Sigmoid colon (tissue), 4 donors: ENCODE measurements at regions not wholly inside any gene's neighbourhood (a gene's known extent, or its start where the extent isn't known, plus 50 kb on each side); places are given as distances from the start of the nearest gene placed in this dataset.

ENCODE experiments used
- EP300 ChIP-seq, 4 donors: sonication (generic); formaldehyde crosslinking; IDR thresholded peaks; one replicate each; pipeline ENCODE4 v1.6.1; 2017; ENCODE audit warnings: antibody characterized with exemption in 4 of 4
- POLR2A ChIP-seq, 2 donors: fragments of 450-650 bp; IDR thresholded peaks; one replicate each; pipeline ENCODE4 v1.6.1; 2016; ENCODE audit warnings: antibody characterized with exemption in 2 of 2, mild to moderate bottlenecking in 2 of 2, moderate library complexity in 2 of 2
- POLR2AphosphoS5 ChIP-seq, 4 donors: sonication (generic); formaldehyde crosslinking; IDR thresholded peaks; one replicate each; pipeline ENCODE4 v1.6.1; 2017; ENCODE audit warnings: antibody characterized with exemption in 4 of 4
- TF ChIP-seq, protein P1 (sequence below), 4 experiments: fragments of 450-650 bp in 3 of 4; fragments of 200-600 bp in 1 of 4; IDR thresholded peaks; one replicate each; pipeline ENCODE4 v1.5.1; 2016 to 2019; ENCODE audit warnings: antibody characterized with exemption in 4 of 4, mild to moderate bottlenecking in 3 of 4, moderate library complexity in 2 of 4

DNA sequence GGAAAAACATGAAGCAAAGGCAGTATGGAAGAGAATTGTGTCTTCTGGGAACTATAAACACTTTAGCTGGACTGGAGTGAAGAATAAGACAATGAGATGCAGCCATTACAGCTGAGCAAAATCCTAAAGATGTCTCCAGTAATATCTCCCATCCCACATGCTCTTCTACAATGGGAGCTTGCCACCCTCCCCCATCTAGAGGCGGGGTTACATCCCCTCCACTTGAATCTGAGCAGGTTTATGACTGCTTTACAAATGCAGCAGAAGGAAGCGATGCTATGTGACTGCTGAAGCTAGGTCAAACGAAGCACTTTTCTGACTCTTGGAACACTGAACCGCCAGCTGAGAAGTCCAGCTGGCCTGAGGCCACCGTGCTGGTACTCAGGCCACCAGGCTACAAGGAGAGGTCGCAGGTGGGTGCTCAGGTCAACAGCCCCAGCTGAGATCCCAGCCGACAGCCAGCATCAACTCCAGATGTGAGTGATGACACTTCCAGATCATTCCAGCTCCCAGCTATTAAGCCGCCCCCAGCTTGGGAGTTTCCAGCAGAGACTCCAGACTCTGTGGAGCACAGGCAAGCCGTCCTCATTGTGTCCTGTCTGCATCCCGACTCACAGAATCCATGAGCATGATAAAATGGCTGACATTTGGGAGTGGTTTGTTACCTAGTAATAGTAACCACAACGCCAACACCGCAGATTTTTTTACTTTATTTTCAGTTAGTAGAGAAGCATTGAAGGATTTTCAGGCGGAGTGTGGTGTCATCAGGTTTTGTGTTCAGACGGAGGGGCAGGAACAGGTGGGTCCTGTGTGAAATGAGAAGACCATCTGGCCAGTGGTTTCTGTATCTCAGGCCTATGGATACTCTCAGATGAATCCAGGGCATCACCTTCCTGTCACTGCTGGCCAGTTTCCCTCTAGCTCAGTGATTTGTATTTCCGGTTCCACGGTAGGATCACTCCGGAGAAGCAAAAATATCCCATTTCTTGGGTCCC is 89.3 kb downstream of the NPY start:
- TF ChIP-seq POLR2A (IDR thresholded peaks at IDR 0.05) = no peak
- TF ChIP-seq, protein P1, sequence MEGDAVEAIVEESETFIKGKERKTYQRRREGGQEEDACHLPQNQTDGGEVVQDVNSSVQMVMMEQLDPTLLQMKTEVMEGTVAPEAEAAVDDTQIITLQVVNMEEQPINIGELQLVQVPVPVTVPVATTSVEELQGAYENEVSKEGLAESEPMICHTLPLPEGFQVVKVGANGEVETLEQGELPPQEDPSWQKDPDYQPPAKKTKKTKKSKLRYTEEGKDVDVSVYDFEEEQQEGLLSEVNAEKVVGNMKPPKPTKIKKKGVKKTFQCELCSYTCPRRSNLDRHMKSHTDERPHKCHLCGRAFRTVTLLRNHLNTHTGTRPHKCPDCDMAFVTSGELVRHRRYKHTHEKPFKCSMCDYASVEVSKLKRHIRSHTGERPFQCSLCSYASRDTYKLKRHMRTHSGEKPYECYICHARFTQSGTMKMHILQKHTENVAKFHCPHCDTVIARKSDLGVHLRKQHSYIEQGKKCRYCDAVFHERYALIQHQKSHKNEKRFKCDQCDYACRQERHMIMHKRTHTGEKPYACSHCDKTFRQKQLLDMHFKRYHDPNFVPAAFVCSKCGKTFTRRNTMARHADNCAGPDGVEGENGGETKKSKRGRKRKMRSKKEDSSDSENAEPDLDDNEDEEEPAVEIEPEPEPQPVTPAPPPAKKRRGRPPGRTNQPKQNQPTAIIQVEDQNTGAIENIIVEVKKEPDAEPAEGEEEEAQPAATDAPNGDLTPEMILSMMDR (IDR thresholded peaks at IDR 0.05) = no peak
- TF ChIP-seq EP300 (IDR thresholded peaks at IDR 0.05) = no peak
- TF ChIP-seq POLR2AphosphoS5 (IDR thresholded peaks at IDR 0.05) = no peak
